HEK293 (cell line): ENCODE measurements at regions not wholly inside any gene's neighbourhood (a gene's known extent, or its start where the extent isn't known, plus 50 kb on each side); places are given as distances from the start of the nearest gene placed in this dataset.

Experiments used
- CTCF ChIA-PET: fragments of 350-600 bp; formaldehyde crosslinking; extraction: SDS; loops from one replicate; lab custom pipeline; 2021; ENCODE audit warnings: antibody characterized with exemption; lab: Yijun Ruan, JAX
- POLR2A ChIA-PET: fragments of 300-600 bp; formaldehyde crosslinking; extraction: SDS; loops from one replicate; lab custom pipeline; 2020; ENCODE audit warnings: antibody characterized with exemption, inconsistent platforms; lab: Yijun Ruan, JAX
- H3K27ac ChIP-seq: fragments of 200-500 bp; sonication (Bioruptor generic); 2 replicates; pipeline ENCODE4 v1.5.1; 2014; ENCODE audit warnings: low read depth, low read length, control low read depth, inconsistent platforms; ENCODE audit errors: extremely low read depth
- H3K36me3 ChIP-seq, 2 experiments: fragments of 200-500 bp in 1 of 2; sonication (Bioruptor generic) in 1 of 2; 1 replicate in 1 of 2; 2 replicates in 1 of 2; pipeline ENCODE4 v1.5.1; 2014 to 2017; ENCODE audit warnings: inconsistent platforms in 2 of 2, low read length in 2 of 2; ENCODE audit not compliant: control insufficient read depth in 2 of 2, insufficient read depth in 1 of 2
- H3K4me1 ChIP-seq: fragments of 200-500 bp; sonication (Bioruptor generic); 2 replicates; pipeline ENCODE4 v1.5.1; 2014; ENCODE audit warnings: mild to moderate bottlenecking, low read length, inconsistent platforms; ENCODE audit not compliant: control insufficient read depth, insufficient read depth
- H3K4me3 ChIP-seq: 2 replicates; pipeline ENCODE4 v1.5.1; 2011; ENCODE audit warnings: low read depth, mild to moderate bottlenecking, control low read depth, low read length, moderate library complexity
- H3K9me3 ChIP-seq: fragments of 200-500 bp; sonication (Bioruptor generic); 2 replicates; pipeline ENCODE4 v1.5.1; 2014; ENCODE audit warnings: low read depth, low read length, inconsistent platforms; ENCODE audit not compliant: control insufficient read depth, insufficient read depth
- BCL11B ChIP-seq: fragments of 450-650 bp; formaldehyde crosslinking; IDR thresholded peaks from 2 replicates; pipeline ENCODE4 v1.5.1; 2016; ENCODE audit warnings: low read depth, missing biosample characterization, missing genetic modification characterization
- HOXC10 ChIP-seq: sonication (generic); formaldehyde crosslinking; IDR thresholded peaks from 2 replicates; pipeline ENCODE4 v1.8.1; 2023; ENCODE audit warnings: mild to moderate bottlenecking, missing genetic modification reagents
- KLF10 ChIP-seq: fragments of 450-650 bp; IDR thresholded peaks from 2 replicates; pipeline ENCODE4 v1.5.1; 2018; ENCODE audit warnings: missing biosample characterization, mild to moderate bottlenecking, missing genetic modification characterization
- KLF9 ChIP-seq: fragments of 450-650 bp; formaldehyde crosslinking; IDR thresholded peaks from 2 replicates; pipeline ENCODE4 v1.5.1; 2016; ENCODE audit warnings: missing biosample characterization, missing genetic modification characterization, low read depth
- PBX3 ChIP-seq: sonication (generic); formaldehyde crosslinking; IDR thresholded peaks from 2 replicates; pipeline ENCODE4 v1.8.1; 2022; ENCODE audit warnings: mild to moderate bottlenecking, moderate library complexity, missing genetic modification reagents
- PRDM2 ChIP-seq: fragments of 450-650 bp; formaldehyde crosslinking; IDR thresholded peaks from 2 replicates; pipeline ENCODE4 v1.5.1; 2016; ENCODE audit warnings: missing biosample characterization, missing genetic modification characterization, borderline replicate concordance
- PRDM4 ChIP-seq: fragments of 450-650 bp; formaldehyde crosslinking; IDR thresholded peaks from 2 replicates; pipeline ENCODE4 v1.5.1; 2017; ENCODE audit warnings: missing biosample characterization, missing genetic modification characterization
- ZBTB17 ChIP-seq: fragments of 450-650 bp; formaldehyde crosslinking; IDR thresholded peaks from 2 replicates; pipeline ENCODE4 v1.5.1; 2016; ENCODE audit warnings: missing biosample characterization, missing genetic modification characterization
- ZFP41 ChIP-seq: fragments of 450-650 bp; formaldehyde crosslinking; IDR thresholded peaks from 2 replicates; pipeline ENCODE4 v1.5.1; 2016; ENCODE audit warnings: missing biosample characterization, missing genetic modification characterization, borderline replicate concordance
- ZIC2 ChIP-seq: fragments of 450-650 bp; formaldehyde crosslinking; IDR thresholded peaks from 2 replicates; pipeline ENCODE4 v1.5.1; 2016; ENCODE audit warnings: missing biosample characterization, missing genetic modification characterization
- ZNF140 ChIP-seq: fragments of 450-650 bp; formaldehyde crosslinking; IDR thresholded peaks from 2 replicates; pipeline ENCODE4 v1.5.1; 2016; ENCODE audit warnings: missing biosample characterization, missing genetic modification characterization
- ZNF148 ChIP-seq: fragments of 450-650 bp; formaldehyde crosslinking; IDR thresholded peaks from 2 replicates; pipeline ENCODE4 v1.5.0; 2017; ENCODE audit warnings: missing biosample characterization, missing genetic modification characterization, borderline replicate concordance
- ZNF175 ChIP-seq: fragments of 450-650 bp; formaldehyde crosslinking; IDR thresholded peaks from 2 replicates; pipeline ENCODE4 v1.5.1; 2016; ENCODE audit warnings: missing biosample characterization, missing genetic modification characterization
- ZNF214 ChIP-seq: fragments of 450-650 bp; formaldehyde crosslinking; IDR thresholded peaks from 2 replicates; pipeline ENCODE4 v1.5.1; 2017; ENCODE audit warnings: missing biosample characterization, mild to moderate bottlenecking, missing genetic modification characterization, borderline replicate concordance
- ZNF221 ChIP-seq: fragments of 450-650 bp; formaldehyde crosslinking; IDR thresholded peaks from 2 replicates; pipeline ENCODE4 v1.5.1; 2017; ENCODE audit warnings: missing biosample characterization, missing genetic modification characterization, borderline replicate concordance
- ZNF529 ChIP-seq: fragments of 450-650 bp; formaldehyde crosslinking; IDR thresholded peaks from 2 replicates; pipeline ENCODE4 v1.5.1; 2017; ENCODE audit warnings: missing genetic modification characterization, missing biosample characterization; ENCODE audit not compliant: insufficient replicate concordance
- ZNF654 ChIP-seq: fragments of 450-650 bp; formaldehyde crosslinking; IDR thresholded peaks from 2 replicates; pipeline ENCODE4 v1.5.1; 2016; ENCODE audit warnings: low read depth, missing biosample characterization, missing genetic modification characterization
- ZNF76 ChIP-seq: fragments of 450-650 bp; formaldehyde crosslinking; IDR thresholded peaks from 2 replicates; pipeline ENCODE4; 2016; ENCODE audit warnings: low read depth, missing biosample characterization, missing genetic modification characterization, borderline replicate concordance
- ZNF777 ChIP-seq: fragments of 450-650 bp; formaldehyde crosslinking; IDR thresholded peaks from 2 replicates; pipeline ENCODE4 v1.5.1; 2017; ENCODE audit warnings: missing biosample characterization, missing genetic modification characterization, borderline replicate concordance
- ZNF785 ChIP-seq: fragments of 450-650 bp; formaldehyde crosslinking; IDR thresholded peaks from 2 replicates; pipeline ENCODE4 v1.5.1; 2016; ENCODE audit warnings: missing biosample characterization, missing genetic modification characterization
- ZNF843 ChIP-seq: fragments of 450-650 bp; formaldehyde crosslinking; IDR thresholded peaks from 2 replicates; pipeline ENCODE4 v1.5.1; 2016; ENCODE audit warnings: missing biosample characterization, missing genetic modification characterization
- TF ChIP-seq, protein P1 (sequence below): fragments of 450-650 bp; formaldehyde crosslinking; IDR thresholded peaks from 2 replicates; pipeline ENCODE4 v1.5.1; 2017; ENCODE audit warnings: missing biosample characterization, missing genetic modification characterization

DNA sequence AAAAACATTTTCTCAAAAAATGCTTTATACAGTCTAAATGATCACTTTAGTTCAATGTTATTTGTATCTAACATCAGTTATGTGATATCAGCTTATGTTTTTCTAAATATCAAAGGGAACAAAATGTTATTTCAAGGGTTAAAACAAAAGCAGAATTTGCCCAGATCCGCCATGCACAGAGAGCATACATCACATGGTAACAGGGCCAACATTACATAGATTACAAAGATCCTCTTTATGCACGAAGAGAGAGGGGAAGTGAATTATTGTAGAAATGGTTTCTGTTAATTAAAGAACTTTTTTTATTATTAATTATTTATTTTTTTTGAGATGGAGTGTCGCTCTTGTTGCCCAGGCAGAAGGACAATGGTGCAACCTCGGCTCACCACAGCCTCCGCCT is 100.8 kb upstream of the MME start:
- ChIA-PET POLR2A (no interaction called here), CTCF (interaction anchor here (0.7 kb wide), 1 partner anchor 25 kb away, joined by 3 read pairs; no protein-coding TSS in a partner anchor)
- H3K36me3 ChIP-seq: no peaks in the 10 kb centered on the region
- TF ChIP-seq ZNF140 (tag by site-specific recombination) (no peak), ZNF777 (no peak), ZNF529 (tag by site-specific recombination) (no peak), HOXC10 (CRISPR knock-in tag) (no peak), ZNF214 (no peak), PRDM2 (tag by site-specific recombination) (no peak), ZNF76 (tag by site-specific recombination) (no peak)
- no peak overlapping the region for H3K4me3 ChIP-seq
- H3K27ac ChIP-seq: no peak overlapping the region
- no peaks in the 10 kb centered on the region for H3K4me1 ChIP-seq
- H3K9me3 ChIP-seq: no peaks in the 10 kb centered on the region

GRCh38 chr3:154977666-154978065 is 102.5 kb upstream of the MME start:
- CTCF ChIA-PET: no interaction called here
- no peak for TF ChIP-seq KLF9 (tag by site-specific recombination)
- TF ChIP-seq KLF10 (tag by site-specific recombination): no peak
- no peak for TF ChIP-seq ZNF654 (tag by site-specific recombination)
- no peak for TF ChIP-seq ZNF175 (tag by site-specific recombination)
- TF ChIP-seq ZNF529 (tag by site-specific recombination): no peak
- TF ChIP-seq, protein P1, sequence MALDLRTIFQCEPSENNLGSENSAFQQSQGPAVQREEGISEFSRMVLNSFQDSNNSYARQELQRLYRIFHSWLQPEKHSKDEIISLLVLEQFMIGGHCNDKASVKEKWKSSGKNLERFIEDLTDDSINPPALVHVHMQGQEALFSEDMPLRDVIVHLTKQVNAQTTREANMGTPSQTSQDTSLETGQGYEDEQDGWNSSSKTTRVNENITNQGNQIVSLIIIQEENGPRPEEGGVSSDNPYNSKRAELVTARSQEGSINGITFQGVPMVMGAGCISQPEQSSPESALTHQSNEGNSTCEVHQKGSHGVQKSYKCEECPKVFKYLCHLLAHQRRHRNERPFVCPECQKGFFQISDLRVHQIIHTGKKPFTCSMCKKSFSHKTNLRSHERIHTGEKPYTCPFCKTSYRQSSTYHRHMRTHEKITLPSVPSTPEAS (tag by site-specific recombination): no peak
- TF ChIP-seq ZFP41 (tag by site-specific recombination): no peak
- no peak for TF ChIP-seq PBX3 (CRISPR knock-in tag)
- TF ChIP-seq ZNF221 (tag by site-specific recombination): no peak
- no peak for TF ChIP-seq BCL11B
- TF ChIP-seq ZIC2 (tag by site-specific recombination): no peak
- no peak for TF ChIP-seq ZNF785 (tag by site-specific recombination)
- no peak for TF ChIP-seq ZNF843 (tag by site-specific recombination)
- no peak for TF ChIP-seq PRDM4 (tag by site-specific recombination)
- no peak for TF ChIP-seq ZNF148 (tag by site-specific recombination)
- no peak for TF ChIP-seq ZBTB17 (tag by site-specific recombination)
- TF ChIP-seq, all 188 proteins: peak for 0
- no peak overlapping the region for H3K4me3 ChIP-seq
- H3K4me1 ChIP-seq: no peaks in the 10 kb centered on the region
- no peaks in the 10 kb centered on the region for H3K9me3 ChIP-seq
- no peak overlapping the region for H3K27ac ChIP-seq
- POLR2A ChIA-PET: no interaction called here
- no peaks in the 10 kb centered on the region for H3K36me3 ChIP-seq
